GM12878 (cell line): ENCODE measurements at regions not wholly inside any gene's neighbourhood (a gene's known extent, or its start where the extent isn't known, plus 50 kb on each side); places are given as distances from the start of the nearest gene placed in this dataset.
A peak's percentile ranks its signal among the peaks of the same experiment; 100 is the strongest.

Source experiments
- BMI1 ChIP-seq: fragments of 450-650 bp; IDR thresholded peaks from 2 replicates; pipeline ENCODE4 v1.6.1; 2016; ENCODE audit warnings: mild to moderate bottlenecking, moderate library complexity, borderline replicate concordance
- CHD1 ChIP-seq: IDR thresholded peaks from 2 replicates; pipeline ENCODE4 v1.6.1; 2012; ENCODE audit warnings: low read depth, low read length, improper control_type of control experiment
- CTCF ChIP-seq, 3 experiments: IDR thresholded peaks in 2 of 3; conservative IDR thresholded peaks in 1 of 3; 2 replicates each; pipeline ENCODE4 v1.5.1; 2011; ENCODE audit warnings: low read depth in 3 of 3, low read length in 3 of 3, mild to moderate bottlenecking in 3 of 3, control low read depth in 2 of 3, moderate library complexity in 2 of 3, inconsistent platforms in 1 of 3, mixed read lengths in 1 of 3; ENCODE audit not compliant: control insufficient read depth in 2 of 3, insufficient read depth in 1 of 3; ENCODE audit errors: extremely low read depth in 1 of 3
- IRF5 ChIP-seq: fragments of 450-650 bp; IDR thresholded peaks from 2 replicates; pipeline ENCODE4 v1.6.1; 2017; ENCODE audit warnings: borderline replicate concordance
- MLLT1 ChIP-seq: fragments of 450-650 bp; IDR thresholded peaks from 2 replicates; pipeline ENCODE4 v1.6.1; 2016; ENCODE audit warnings: mild to moderate bottlenecking
- MYB ChIP-seq: fragments of 150-350 bp; IDR thresholded peaks from 2 replicates; pipeline ENCODE4 v1.6.1; 2014; ENCODE audit warnings: mild to moderate bottlenecking, low read depth, low read length, borderline replicate concordance
- NRF1 ChIP-seq: conservative IDR thresholded peaks from 2 replicates; pipeline ENCODE4 v1.6.1; 2011; ENCODE audit warnings: mild to moderate bottlenecking, low read depth, low read length, improper control_type of control experiment
- PBX3 ChIP-seq: IDR thresholded peaks from 2 replicates; pipeline ENCODE4 v1.6.1; 2011; ENCODE audit warnings: mild to moderate bottlenecking, low read depth, low read length, moderate library complexity; ENCODE audit not compliant: insufficient replicate concordance
- RUNX3 ChIP-seq: IDR thresholded peaks from 2 replicates; pipeline ENCODE4 v1.6.1; 2012; ENCODE audit warnings: low read length, inconsistent platforms
- SIX5 ChIP-seq: IDR thresholded peaks from 2 replicates; pipeline ENCODE4 v1.6.1; 2011; ENCODE audit warnings: mild to moderate bottlenecking, low read depth, low read length, moderate library complexity; ENCODE audit not compliant: severe bottlenecking
- SKIL ChIP-seq: fragments of 450-650 bp; IDR thresholded peaks from 2 replicates; pipeline ENCODE4 v1.6.1; 2017; ENCODE audit warnings: mild to moderate bottlenecking, low read depth, inconsistent platforms; ENCODE audit not compliant: poor library complexity, severe bottlenecking
- STAT3 ChIP-seq: IDR thresholded peaks from 2 replicates; pipeline ENCODE4 v1.6.1; 2011; ENCODE audit warnings: low read depth, low read length, improper control_type of control experiment
- SUZ12 ChIP-seq: fragments of 200-600 bp; sonication (generic); IDR thresholded peaks from one replicate; pipeline ENCODE4 v1.6.1; 2018; ENCODE audit warnings: antibody characterized with exemption, mild to moderate bottlenecking; ENCODE audit not compliant: unreplicated experiment
- ZBTB4 ChIP-seq: fragments of 450-650 bp; formaldehyde crosslinking; IDR thresholded peaks from 2 replicates; pipeline ENCODE4 v1.4.0; 2022; ENCODE audit warnings: mild to moderate bottlenecking, moderate library complexity

- TF ChIP-seq STAT3 (no peak), SUZ12 (no peak), SIX5 (no peak), NRF1 (no peak), ZBTB4 (CRISPR knock-in tag) (no peak), RUNX3 (no peak), CTCF (IDR thresholded peaks at IDR 0.05 in 2 of 3, conservative IDR thresholded peaks at IDR 0.05 in 1 of 3; ENCODE audit: control insufficient read depth in 2 of 3, extremely low read depth in 1 of 3, insufficient read depth in 1 of 3, low read depth in 3 of 3, low read length in 3 of 3) (peak in 1 of 3 experiments; percentile 18; a peak in 1 of 6 replicates), CHD1 (no peak), BMI1 (no peak), MLLT1 (peak; percentile 15; the same call in 1 of the 2 replicates), IRF5 (no peak), PBX3 (no peak), SKIL (no peak), MYB (no peak)
Measured at GRCh38 chr6:27693766-27694546, 218.2 kb downstream of the OR2B2 start (continued).
